ENCODE measurements at regions not wholly inside any gene's neighbourhood (a gene's known extent, or its start where the extent isn't known, plus 50 kb on each side); places are given as distances from the start of the nearest gene placed in this dataset.

GRCh38 chr11:104704888-104705287 lies 193.4 kb downstream of the CASP12 start:
- Histone ChIP-seq H3K9ac (ENCODE audit: insufficient read length, low read depth) (no peak overlapping the region), H3K9me3 (ENCODE audit: insufficient read depth, low read length) (no peaks in the 10 kb centered on the region), H3K4me3 (ENCODE audit: insufficient read length, low read depth) (no peak overlapping the region)

GRCh38 chr11:104704146-104704830 lies 194.0 kb downstream of the CASP12 start:
- H3K9ac ChIP-seq (ENCODE audit: insufficient read length, low read depth) = no peak overlapping the region
- no peak for TF ChIP-seq ZNF274 (IDR thresholded peaks at IDR 0.05; ENCODE audit: low read depth, low read length)
- no peak for TF ChIP-seq SUZ12 (IDR thresholded peaks at IDR 0.05; ENCODE audit: extremely low read depth, insufficient read depth, insufficient read length)
- TF ChIP-seq YY1 (IDR thresholded peaks at IDR 0.05; ENCODE audit: insufficient read depth, insufficient read length) = no peak

More at GRCh38 chr11:104704888-104705287, 193.4 kb downstream of the CASP12 start:
- no peak for TF ChIP-seq YY1 (IDR thresholded peaks at IDR 0.05; ENCODE audit: insufficient read depth, insufficient read length)
- no peak for TF ChIP-seq SUZ12 (IDR thresholded peaks at IDR 0.05; ENCODE audit: extremely low read depth, insufficient read depth, insufficient read length)
- no peak for TF ChIP-seq ZNF274 (IDR thresholded peaks at IDR 0.05; ENCODE audit: low read depth, low read length)
- Histone ChIP-seq H3K36me3 (ENCODE audit: insufficient read depth, insufficient read length, low read length) (no peaks in the 10 kb centered on the region), H3K27me3 (ENCODE audit: insufficient read depth, insufficient read length) (no peaks in the 10 kb centered on the region), H3K4me1 (ENCODE audit: insufficient read depth, insufficient read length) (no peaks in the 10 kb centered on the region)
- DNase-seq (ENCODE audit: low read depth, low spot score) = no peak

GRCh38 chr11:104700609-104701008 lies 197.7 kb downstream of the CASP12 start:
- DNase-seq (ENCODE audit: low read depth, low spot score) = no peak
- H3K27me3 ChIP-seq (ENCODE audit: insufficient read depth, insufficient read length) = no peaks in the 10 kb centered on the region
- no peak overlapping the region for H3K4me3 ChIP-seq (ENCODE audit: insufficient read length, low read depth)
- no peak overlapping the region for H3K9ac ChIP-seq (ENCODE audit: insufficient read length, low read depth)
- no peaks in the 10 kb centered on the region for H3K9me3 ChIP-seq (ENCODE audit: insufficient read depth, low read length)
- no peaks in the 10 kb centered on the region for H3K36me3 ChIP-seq (ENCODE audit: insufficient read depth, insufficient read length, low read length)
- H3K4me1 ChIP-seq (ENCODE audit: insufficient read depth, insufficient read length) = no peaks in the 10 kb centered on the region
- no peak for TF ChIP-seq SUZ12 (IDR thresholded peaks at IDR 0.05; ENCODE audit: extremely low read depth, insufficient read depth, insufficient read length)
- no peak for TF ChIP-seq ZNF274 (IDR thresholded peaks at IDR 0.05; ENCODE audit: low read depth, low read length)

More at GRCh38 chr11:104704146-104704830, 194.0 kb downstream of the CASP12 start:
- no peak for DNase-seq (ENCODE audit: low read depth, low spot score)
- Histone ChIP-seq H3K4me1 (ENCODE audit: insufficient read depth, insufficient read length) (no peaks in the 10 kb centered on the region), H3K9me3 (ENCODE audit: insufficient read depth, low read length) (no peaks in the 10 kb centered on the region), H3K36me3 (ENCODE audit: insufficient read depth, insufficient read length, low read length) (no peaks in the 10 kb centered on the region), H3K4me3 (ENCODE audit: insufficient read length, low read depth) (no peak overlapping the region), H3K27me3 (ENCODE audit: insufficient read depth, insufficient read length) (no peaks in the 10 kb centered on the region)

- H3K36me3 ChIP-seq (ENCODE audit: insufficient read depth, insufficient read length, low read length) = no peaks in the 10 kb centered on the region
- no peak for TF ChIP-seq SUZ12 (IDR thresholded peaks at IDR 0.05; ENCODE audit: extremely low read depth, insufficient read depth, insufficient read length)
- TF ChIP-seq YY1 (IDR thresholded peaks at IDR 0.05; ENCODE audit: insufficient read depth, insufficient read length) = no peak
- no peak for TF ChIP-seq ZNF274 (IDR thresholded peaks at IDR 0.05; ENCODE audit: low read depth, low read length)
- H3K9ac ChIP-seq (ENCODE audit: insufficient read length, low read depth) = no peak overlapping the region
- no peaks in the 10 kb centered on the region for H3K27me3 ChIP-seq (ENCODE audit: insufficient read depth, insufficient read length)
- DNase-seq (ENCODE audit: low read depth, low spot score) = no peak
- H3K9me3 ChIP-seq (ENCODE audit: insufficient read depth, low read length) = no peaks in the 10 kb centered on the region
- H3K4me1 ChIP-seq (ENCODE audit: insufficient read depth, insufficient read length) = no peaks in the 10 kb centered on the region
- H3K4me3 ChIP-seq (ENCODE audit: insufficient read length, low read depth) = no peak overlapping the region
These were observed 198.3 kb downstream of the CASP12 start for GRCh38 chr11:104699981-104700380.

GRCh38 chr11:104695065-104695463 lies 203.2 kb downstream of the CASP12 start:
- no peaks in the 10 kb centered on the region for H3K4me1 ChIP-seq (ENCODE audit: insufficient read depth, insufficient read length)
- DNase-seq (ENCODE audit: low read depth, low spot score) = no peak
- no peak overlapping the region for H3K9ac ChIP-seq (ENCODE audit: insufficient read length, low read depth)
- H3K27me3 ChIP-seq (ENCODE audit: insufficient read depth, insufficient read length) = no peaks in the 10 kb centered on the region
- no peak for TF ChIP-seq YY1 (IDR thresholded peaks at IDR 0.05; ENCODE audit: insufficient read depth, insufficient read length)
- TF ChIP-seq ZNF274 (IDR thresholded peaks at IDR 0.05; ENCODE audit: low read depth, low read length) = no peak
- no peak for TF ChIP-seq SUZ12 (IDR thresholded peaks at IDR 0.05; ENCODE audit: extremely low read depth, insufficient read depth, insufficient read length)
- H3K4me3 ChIP-seq (ENCODE audit: insufficient read length, low read depth) = no peak overlapping the region
- H3K9me3 ChIP-seq (ENCODE audit: insufficient read depth, low read length) = no peaks in the 10 kb centered on the region
- no peaks in the 10 kb centered on the region for H3K36me3 ChIP-seq (ENCODE audit: insufficient read depth, insufficient read length, low read length)

GRCh38 chr11:104694259-104695064 lies 203.8 kb downstream of the CASP12 start:
- Histone ChIP-seq H3K4me3 (ENCODE audit: insufficient read length, low read depth) (no peak overlapping the region), H3K4me1 (ENCODE audit: insufficient read depth, insufficient read length) (no peaks in the 10 kb centered on the region), H3K9ac (ENCODE audit: insufficient read length, low read depth) (no peak overlapping the region), H3K27me3 (ENCODE audit: insufficient read depth, insufficient read length) (no peaks in the 10 kb centered on the region), H3K36me3 (ENCODE audit: insufficient read depth, insufficient read length, low read length) (no peaks in the 10 kb centered on the region), H3K9me3 (ENCODE audit: insufficient read depth, low read length) (no peaks in the 10 kb centered on the region)
- TF ChIP-seq SUZ12 (IDR thresholded peaks at IDR 0.05; ENCODE audit: extremely low read depth, insufficient read depth, insufficient read length) (no peak), YY1 (IDR thresholded peaks at IDR 0.05; ENCODE audit: insufficient read depth, insufficient read length) (no peak), ZNF274 (IDR thresholded peaks at IDR 0.05; ENCODE audit: low read depth, low read length) (no peak)
- no peak for DNase-seq (ENCODE audit: low read depth, low spot score)

GRCh38 chr11:104692751-104693150 lies 205.5 kb downstream of the CASP12 start:
- no peaks in the 10 kb centered on the region for H3K27me3 ChIP-seq (ENCODE audit: insufficient read depth, insufficient read length)
- DNase-seq (ENCODE audit: low read depth, low spot score) = no peak
- no peak overlapping the region for H3K9ac ChIP-seq (ENCODE audit: insufficient read length, low read depth)
- no peaks in the 10 kb centered on the region for H3K9me3 ChIP-seq (ENCODE audit: insufficient read depth, low read length)
- TF ChIP-seq YY1 (IDR thresholded peaks at IDR 0.05; ENCODE audit: insufficient read depth, insufficient read length) = no peak
- TF ChIP-seq SUZ12 (IDR thresholded peaks at IDR 0.05; ENCODE audit: extremely low read depth, insufficient read depth, insufficient read length) = no peak
- no peak for TF ChIP-seq ZNF274 (IDR thresholded peaks at IDR 0.05; ENCODE audit: low read depth, low read length)
- H3K36me3 ChIP-seq (ENCODE audit: insufficient read depth, insufficient read length, low read length) = no peaks in the 10 kb centered on the region
- H3K4me3 ChIP-seq (ENCODE audit: insufficient read length, low read depth) = no peak overlapping the region
- H3K4me1 ChIP-seq (ENCODE audit: insufficient read depth, insufficient read length) = no peaks in the 10 kb centered on the region
